ENCODE measurements at regions not wholly inside any gene's neighbourhood (a gene's known extent, or its start where the extent isn't known, plus 50 kb on each side); places are given as distances from the start of the nearest gene placed in this dataset.

DNA sequence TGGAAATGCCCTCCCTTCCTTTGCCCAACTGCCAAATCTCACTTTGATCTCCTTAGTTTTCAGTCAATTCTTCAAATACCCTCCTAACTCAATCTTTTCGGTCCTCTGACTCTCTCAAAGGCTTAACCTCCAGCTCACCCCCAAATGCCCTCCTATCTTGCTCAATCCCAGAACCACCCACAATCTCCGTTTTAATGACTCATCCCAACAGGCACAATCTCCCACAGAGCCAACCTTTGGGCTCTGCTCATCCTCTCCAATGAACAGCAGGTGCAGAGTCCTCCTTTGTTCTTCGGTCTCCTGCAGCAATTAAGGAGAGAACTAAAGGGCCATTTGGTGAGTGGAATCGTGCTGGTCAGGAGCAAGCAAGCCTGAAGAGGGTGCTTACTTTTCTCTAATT, 366.1 kb upstream of the CRIM1 start:
- DNase-seq (ENCODE audit: low read depth), result no peak
- TF ChIP-seq CTCF (IDR thresholded peaks at IDR 0.05; ENCODE audit: insufficient read depth, low read depth, low read length, missing control alignments), result no peak

DNA sequence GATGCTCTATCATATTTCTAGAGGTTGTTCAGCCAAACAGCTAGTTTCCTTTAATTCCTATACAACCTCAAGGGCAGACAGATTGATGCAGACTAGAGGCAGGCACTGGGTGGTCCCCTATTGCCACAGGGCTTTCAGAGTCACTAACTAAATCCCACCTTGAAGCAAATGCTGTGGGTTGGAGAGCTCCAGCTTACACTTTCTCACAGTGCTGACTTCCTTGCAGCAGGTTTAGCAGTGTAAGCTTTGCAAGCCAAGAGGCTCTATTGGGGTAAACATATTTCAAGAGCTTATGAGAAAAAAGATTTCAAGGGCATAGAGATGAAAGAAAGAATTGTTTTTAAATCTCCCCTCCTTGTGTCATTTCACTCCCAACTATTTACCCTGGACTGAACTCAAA, 366.5 kb upstream of the CRIM1 start:
- H3K4me3 ChIP-seq (ENCODE audit: low read depth, low read length), result no peak overlapping the region
- DNase-seq (ENCODE audit: low read depth), result no peak
- TF ChIP-seq CTCF (IDR thresholded peaks at IDR 0.05; ENCODE audit: insufficient read depth, low read depth, low read length, missing control alignments), result no peak

More for the DNA sequence above, 366.1 kb upstream of the CRIM1 start:
- no peak overlapping the region for H3K4me3 ChIP-seq (ENCODE audit: low read depth, low read length)

- DNase-seq (ENCODE audit: low read depth), result no peak
- H3K4me3 ChIP-seq (ENCODE audit: low read depth, low read length), result no peak overlapping the region
- no peak for TF ChIP-seq CTCF (IDR thresholded peaks at IDR 0.05; ENCODE audit: insufficient read depth, low read depth, low read length, missing control alignments)
These were observed 368.7 kb upstream of the CRIM1 start for GRCh38 chr2:35986871-35987270.

GRCh38 chr2:35978218-35978617, 377.4 kb upstream of the CRIM1 start:
- H3K4me3 ChIP-seq (ENCODE audit: low read depth, low read length), result no peak overlapping the region; the same call in 1 of the 2 replicates
- TF ChIP-seq CTCF (IDR thresholded peaks at IDR 0.05; ENCODE audit: insufficient read depth, low read depth, low read length, missing control alignments), result no peak
- peak; percentile 3 for DNase-seq (ENCODE audit: low read depth)

DNA sequence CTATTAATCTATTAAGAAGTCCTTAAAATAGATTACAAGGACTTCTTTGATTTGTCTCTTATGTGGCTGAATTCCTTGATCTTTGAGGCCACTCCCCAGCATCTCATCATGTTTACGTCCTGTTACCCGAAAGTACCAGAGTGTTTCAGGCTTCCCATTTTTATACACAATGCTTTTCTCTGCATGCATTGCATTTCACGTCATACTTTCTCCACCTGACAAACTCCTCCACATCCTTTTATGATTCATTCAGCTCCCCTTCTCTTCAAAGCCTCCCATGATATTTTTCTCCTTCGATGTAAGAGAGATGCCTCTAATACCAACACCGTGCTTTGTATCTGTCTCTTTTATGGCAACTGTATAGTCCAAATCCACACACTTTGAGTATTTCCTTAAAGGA, 379.0 kb upstream of the CRIM1 start:
- H3K4me3 ChIP-seq (ENCODE audit: low read depth, low read length), result no peak overlapping the region
- TF ChIP-seq CTCF (IDR thresholded peaks at IDR 0.05; ENCODE audit: insufficient read depth, low read depth, low read length, missing control alignments), result no peak

GRCh38 chr2:35973737-35974132, 381.8 kb upstream of the CRIM1 start:
- no peak for DNase-seq (ENCODE audit: low read depth)
- H3K4me3 ChIP-seq (ENCODE audit: low read depth, low read length), result no peak overlapping the region
- TF ChIP-seq CTCF (IDR thresholded peaks at IDR 0.05; ENCODE audit: insufficient read depth, low read depth, low read length, missing control alignments), result no peak

More for the DNA sequence above, 379.0 kb upstream of the CRIM1 start:
- no peak for DNase-seq (ENCODE audit: low read depth)

DNA sequence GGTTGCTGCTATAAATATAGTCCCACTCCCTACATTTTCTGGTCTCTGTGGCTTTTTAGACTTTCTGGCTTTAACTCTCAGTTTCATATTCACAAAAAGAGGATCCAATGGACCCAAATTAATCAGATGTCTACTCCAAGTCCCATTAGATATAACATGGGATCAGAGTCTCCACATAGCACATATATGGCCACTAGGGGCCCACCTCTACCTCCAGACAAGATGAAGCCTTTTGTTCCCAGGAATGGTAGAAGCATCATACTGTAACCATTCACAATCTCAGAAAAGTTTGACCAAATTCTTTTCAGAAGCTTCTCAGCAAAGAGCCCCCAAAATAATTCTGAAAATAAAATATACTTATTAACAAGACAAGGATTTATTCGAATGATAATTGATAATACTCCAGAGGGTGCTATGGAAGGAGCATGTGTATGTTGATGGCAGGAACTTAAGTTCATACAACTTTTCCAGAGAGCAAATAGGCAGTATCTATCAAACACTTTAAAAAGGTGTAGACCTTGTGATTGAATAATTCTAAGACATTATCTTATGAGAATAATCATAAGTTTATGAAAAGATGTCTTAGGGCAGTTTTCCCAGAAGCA, 382.3 kb upstream of the CRIM1 start:
- no peak overlapping the region for H3K4me3 ChIP-seq (ENCODE audit: low read depth, low read length)
- peak; percentile 36 for DNase-seq (ENCODE audit: low read depth)
- peak; percentile 57 for TF ChIP-seq CTCF (IDR thresholded peaks at IDR 0.05; ENCODE audit: insufficient read depth, low read depth, low read length, missing control alignments)

Data from GM12865 (cell line).